GM12878 (cell line): ENCODE measurements at regions not wholly inside any gene's neighbourhood (a gene's known extent, or its start where the extent isn't known, plus 50 kb on each side); places are given as distances from the start of the nearest gene placed in this dataset.

ENCODE experiments used
- BRCA1 ChIP-seq: IDR thresholded peaks from 2 replicates; pipeline ENCODE4 v1.6.1; 2011; ENCODE audit warnings: low read depth, low read length, improper control_type of control experiment
- CBX5 ChIP-seq: sonication (generic); IDR thresholded peaks from 2 replicates; pipeline ENCODE4 v1.6.1; 2016; ENCODE audit warnings: low read depth, moderate library complexity, mild to moderate bottlenecking, inconsistent platforms
- CTCF ChIP-seq, 3 experiments: IDR thresholded peaks in 2 of 3; conservative IDR thresholded peaks in 1 of 3; 2 replicates each; pipeline ENCODE4 v1.5.1; 2011; ENCODE audit warnings: low read depth in 3 of 3, low read length in 3 of 3, mild to moderate bottlenecking in 3 of 3, control low read depth in 2 of 3, moderate library complexity in 2 of 3, inconsistent platforms in 1 of 3, mixed read lengths in 1 of 3; ENCODE audit not compliant: control insufficient read depth in 2 of 3, insufficient read depth in 1 of 3; ENCODE audit errors: extremely low read depth in 1 of 3
- E2F8 ChIP-seq: fragments of 450-650 bp; IDR thresholded peaks from 2 replicates; pipeline ENCODE4 v1.6.1; 2018; ENCODE audit warnings: mild to moderate bottlenecking, low read depth, moderate library complexity; ENCODE audit not compliant: partially characterized antibody
- EGR1 ChIP-seq, 2 experiments: IDR thresholded peaks; 1 replicate in 1 of 2; 2 replicates in 1 of 2; pipeline ENCODE4 v1.6.1; 2011 to 2012; ENCODE audit warnings: low read depth in 2 of 2, low read length in 2 of 2, borderline replicate concordance in 1 of 2, mild to moderate bottlenecking in 1 of 2, moderate library complexity in 1 of 2
- ESRRA ChIP-seq: IDR thresholded peaks from 2 replicates; pipeline ENCODE4 v1.6.1; 2012; ENCODE audit warnings: mild to moderate bottlenecking, low read length, improper control_type of control experiment
- FOS ChIP-seq: IDR thresholded peaks from 3 replicates; pipeline ENCODE4 v1.6.1; 2011; ENCODE audit warnings: borderline replicate concordance; ENCODE audit not compliant: insufficient read length; ENCODE audit errors: extremely low read depth
- IKZF1 ChIP-seq: fragments of 450-650 bp; conservative IDR thresholded peaks from 2 replicates; pipeline ENCODE4 v1.6.1; 2017; ENCODE audit warnings: antibody characterized with exemption, mild to moderate bottlenecking
- POLR2AphosphoS5 ChIP-seq: IDR thresholded peaks from 2 replicates; pipeline ENCODE4 v1.6.1; 2011; ENCODE audit warnings: mild to moderate bottlenecking, low read length, inconsistent platforms
- RBBP5 ChIP-seq: fragments of 200-600 bp; sonication (generic); conservative IDR thresholded peaks from 2 replicates; pipeline ENCODE4 v1.6.1; 2016
- ZNF384 ChIP-seq: IDR thresholded peaks from 2 replicates; pipeline ENCODE4 v1.6.1; 2012; ENCODE audit warnings: low read depth, mild to moderate bottlenecking, low read length, improper control_type of control experiment, borderline replicate concordance
- TF ChIP-seq, protein P1 (sequence below): fragments of 450-650 bp; IDR thresholded peaks from 2 replicates; pipeline ENCODE4 v1.6.1; 2016; ENCODE audit warnings: mild to moderate bottlenecking
- TF ChIP-seq, protein P2 (sequence below): IDR thresholded peaks from 2 replicates; pipeline ENCODE4 v1.6.1; 2012; ENCODE audit warnings: low read depth, low read length, improper control_type of control experiment

DNA sequence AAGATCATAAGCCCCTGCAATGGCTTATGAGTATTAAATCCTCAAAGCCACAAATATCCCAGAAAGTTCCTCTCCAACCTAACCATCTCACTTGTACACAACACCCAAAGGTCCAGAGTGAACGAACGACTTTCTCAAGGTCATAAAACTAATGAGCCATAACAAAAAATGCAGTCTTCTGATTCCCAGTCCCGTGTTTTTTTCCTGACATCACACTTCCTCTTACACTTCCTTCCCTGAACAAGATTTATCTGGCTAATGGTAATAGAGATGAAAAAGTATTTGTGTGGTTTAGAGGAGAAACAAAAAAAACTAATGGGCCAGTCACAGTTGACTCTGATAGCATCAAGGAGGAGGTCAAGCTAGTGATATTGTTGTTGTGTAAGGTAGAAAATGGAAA, 99.5 kb upstream of the KLHL13 start:
- TF ChIP-seq CBX5 (no peak), CTCF (IDR thresholded peaks at IDR 0.05 in 2 of 3, conservative IDR thresholded peaks at IDR 0.05 in 1 of 3; ENCODE audit: control insufficient read depth in 2 of 3, extremely low read depth in 1 of 3, insufficient read depth in 1 of 3, low read depth in 3 of 3, low read length in 3 of 3) (no peak), RBBP5 (no peak), E2F8 (no peak), ZNF384 (no peak), POLR2AphosphoS5 (no peak), EGR1 (IDR thresholded peaks at IDR 0.05; ENCODE audit: borderline replicate concordance in 1 of 2, low read depth in 2 of 2, low read length in 2 of 2) (no peak), BRCA1 (no peak), FOS (no peak), IKZF1 (no peak), ESRRA (no peak)
- TF ChIP-seq, protein P1, sequence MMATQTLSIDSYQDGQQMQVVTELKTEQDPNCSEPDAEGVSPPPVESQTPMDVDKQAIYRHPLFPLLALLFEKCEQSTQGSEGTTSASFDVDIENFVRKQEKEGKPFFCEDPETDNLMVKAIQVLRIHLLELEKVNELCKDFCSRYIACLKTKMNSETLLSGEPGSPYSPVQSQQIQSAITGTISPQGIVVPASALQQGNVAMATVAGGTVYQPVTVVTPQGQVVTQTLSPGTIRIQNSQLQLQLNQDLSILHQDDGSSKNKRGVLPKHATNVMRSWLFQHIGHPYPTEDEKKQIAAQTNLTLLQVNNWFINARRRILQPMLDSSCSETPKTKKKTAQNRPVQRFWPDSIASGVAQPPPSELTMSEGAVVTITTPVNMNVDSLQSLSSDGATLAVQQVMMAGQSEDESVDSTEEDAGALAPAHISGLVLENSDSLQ = no peak
- TF ChIP-seq, protein P2, sequence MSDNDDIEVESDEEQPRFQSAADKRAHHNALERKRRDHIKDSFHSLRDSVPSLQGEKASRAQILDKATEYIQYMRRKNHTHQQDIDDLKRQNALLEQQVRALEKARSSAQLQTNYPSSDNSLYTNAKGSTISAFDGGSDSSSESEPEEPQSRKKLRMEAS = no peak
